Thyroid gland (tissue), 4 donors: ENCODE measurements at regions not wholly inside any gene's neighbourhood (a gene's known extent, or its start where the extent isn't known, plus 50 kb on each side); places are given as distances from the start of the nearest gene placed in this dataset.
"Not testable (repeated sequence)": the region's sequence is repeated elsewhere in the genome, so short reads cannot be mapped to it uniquely, and the experiment has no call there.

Experiments
- POLR2A ChIP-seq, 2 donors: fragments of 450-650 bp; IDR thresholded peaks; one replicate each; pipeline ENCODE4 v1.6.1; 2017; ENCODE audit warnings: antibody characterized with exemption in 2 of 2, mild to moderate bottlenecking in 2 of 2, moderate library complexity in 1 of 2
- TF ChIP-seq, protein P1 (sequence below), 6 experiments: fragments of 200-600 bp in 3 of 6; fragments of 450-650 bp in 3 of 6; sonication (generic) in 3 of 6; IDR thresholded peaks; one replicate each; pipeline ENCODE4 v1.5.1; 2016 to 2019; ENCODE audit warnings: antibody characterized with exemption in 6 of 6, mild to moderate bottlenecking in 2 of 6, inconsistent platforms in 1 of 6, moderate library complexity in 1 of 6

DNA sequence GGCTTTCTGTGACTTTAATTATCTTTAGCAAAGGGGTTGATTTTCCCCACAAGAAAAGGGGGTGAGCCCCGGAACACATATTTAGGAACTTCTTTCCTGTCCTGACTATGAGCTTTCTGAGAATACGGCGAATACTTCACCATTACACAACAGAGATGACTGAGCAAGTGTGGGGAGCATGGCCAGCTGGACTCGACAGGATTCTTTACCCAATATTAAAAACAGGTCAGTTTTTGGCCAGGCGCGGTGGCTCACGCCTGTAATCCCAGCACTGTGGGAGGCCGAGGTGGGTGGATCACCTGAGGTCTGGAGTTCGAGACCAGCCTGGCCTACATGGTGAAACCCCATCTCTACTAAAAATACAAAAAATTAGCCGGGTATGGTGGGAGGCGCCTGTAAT, 153.7 kb downstream of the TFAP2C start:
- TF ChIP-seq POLR2A (IDR thresholded peaks at IDR 0.05): not testable (repeated sequence)
- TF ChIP-seq, protein P1, sequence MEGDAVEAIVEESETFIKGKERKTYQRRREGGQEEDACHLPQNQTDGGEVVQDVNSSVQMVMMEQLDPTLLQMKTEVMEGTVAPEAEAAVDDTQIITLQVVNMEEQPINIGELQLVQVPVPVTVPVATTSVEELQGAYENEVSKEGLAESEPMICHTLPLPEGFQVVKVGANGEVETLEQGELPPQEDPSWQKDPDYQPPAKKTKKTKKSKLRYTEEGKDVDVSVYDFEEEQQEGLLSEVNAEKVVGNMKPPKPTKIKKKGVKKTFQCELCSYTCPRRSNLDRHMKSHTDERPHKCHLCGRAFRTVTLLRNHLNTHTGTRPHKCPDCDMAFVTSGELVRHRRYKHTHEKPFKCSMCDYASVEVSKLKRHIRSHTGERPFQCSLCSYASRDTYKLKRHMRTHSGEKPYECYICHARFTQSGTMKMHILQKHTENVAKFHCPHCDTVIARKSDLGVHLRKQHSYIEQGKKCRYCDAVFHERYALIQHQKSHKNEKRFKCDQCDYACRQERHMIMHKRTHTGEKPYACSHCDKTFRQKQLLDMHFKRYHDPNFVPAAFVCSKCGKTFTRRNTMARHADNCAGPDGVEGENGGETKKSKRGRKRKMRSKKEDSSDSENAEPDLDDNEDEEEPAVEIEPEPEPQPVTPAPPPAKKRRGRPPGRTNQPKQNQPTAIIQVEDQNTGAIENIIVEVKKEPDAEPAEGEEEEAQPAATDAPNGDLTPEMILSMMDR (IDR thresholded peaks at IDR 0.05): not testable (repeated sequence)
